Adrenal gland (tissue), 5 donors: ENCODE measurements at regions not wholly inside any gene's neighbourhood (a gene's known extent, or its start where the extent isn't known, plus 50 kb on each side); places are given as distances from the start of the nearest gene placed in this dataset.

Source experiments
- CTCF ChIP-seq, 6 experiments: fragments of 450-650 bp in 4 of 6; fragments of 200-600 bp in 2 of 6; sonication (generic) in 1 of 6; IDR thresholded peaks; 1 replicate in 5 of 6; 2 replicates in 1 of 6; pipeline versions ENCODE4 v1.5.1 to v1.8.0; 2016 to 2021; ENCODE audit warnings: antibody characterized with exemption in 6 of 6, mild to moderate bottlenecking in 2 of 6, moderate library complexity in 1 of 6
- POLR2A ChIP-seq, 2 donors: fragments of 450-650 bp; IDR thresholded peaks; one replicate each; pipeline ENCODE4 v1.6.1; 2017; ENCODE audit warnings: antibody characterized with exemption in 2 of 2, mild to moderate bottlenecking in 2 of 2, moderate library complexity in 1 of 2
- donor health status: DM: no; HTN: no; CAD: no.

- TF ChIP-seq CTCF (IDR thresholded peaks at IDR 0.05) (no peak), POLR2A (IDR thresholded peaks at IDR 0.05) (no peak)
Observed at GRCh38 chr9:1947438-1947837, 67.7 kb upstream of the SMARCA2 start.
